T-helper 1 cell (primary cell): ENCODE measurements at regions not wholly inside any gene's neighbourhood (a gene's known extent, or its start where the extent isn't known, plus 50 kb on each side); places are given as distances from the start of the nearest gene placed in this dataset.
A peak's percentile ranks its signal among the peaks of the same experiment; 100 is the strongest.

Source experiments
- DNase-seq, 5 donors: peaks; one replicate each; pipeline ENCODE4 v3.0.0-alpha.2; 2012 to 2020

- DNase-seq, result no peak
Measured at GRCh38 chr7:1286946-1287645, 54.4 kb downstream of the UNCX start.

- DNase-seq, result no peak
Measured at GRCh38 chr7:1287752-1288201, 55.1 kb downstream of the UNCX start.

- no peak for DNase-seq
Measured at GRCh38 chr7:1288390-1288995, 55.8 kb downstream of the UNCX start.

- DNase-seq, result no peak
Measured at GRCh38 chr7:1288996-1289551, 56.4 kb downstream of the UNCX start.

GRCh38 chr7:1289666-1290025 is 57.0 kb downstream of the UNCX start:
- DNase-seq, result no peak

GRCh38 chr7:1290026-1290678 is 57.5 kb downstream of the UNCX start:
- peak in 2 of 5 donors; percentile 6 to 8 for DNase-seq

GRCh38 chr7:1290679-1291356 is 58.1 kb downstream of the UNCX start:
- no peak for DNase-seq

- no peak for DNase-seq
Measured at GRCh38 chr7:1291357-1291689, 58.7 kb downstream of the UNCX start.

GRCh38 chr7:1291845-1292765 is 59.4 kb downstream of the UNCX start:
- no peak for DNase-seq

GRCh38 chr7:1292972-1293830 is 60.5 kb downstream of the UNCX start:
- DNase-seq, result no peak

- DNase-seq, result no peak
Measured at GRCh38 chr7:1293950-1294411, 61.3 kb downstream of the UNCX start.

GRCh38 chr7:1295776-1296355 is 63.2 kb downstream of the UNCX start:
- DNase-seq, result no peak

- no peak for DNase-seq
Measured at GRCh38 chr7:1296356-1296981, 63.8 kb downstream of the UNCX start.

- DNase-seq, result no peak
Measured at GRCh38 chr7:1297017-1297960, 64.6 kb downstream of the UNCX start.

- DNase-seq, result no peak
Measured at GRCh38 chr7:1298051-1298930, 65.6 kb downstream of the UNCX start.

- no peak for DNase-seq
Measured at GRCh38 chr7:1298931-1299885, 66.5 kb downstream of the UNCX start.

GRCh38 chr7:1300206-1300605 is 67.5 kb downstream of the UNCX start:
- DNase-seq, result no peak
